ENCODE measurements at regions not wholly inside any gene's neighbourhood (a gene's known extent, or its start where the extent isn't known, plus 50 kb on each side); places are given as distances from the start of the nearest gene placed in this dataset.

DNA sequence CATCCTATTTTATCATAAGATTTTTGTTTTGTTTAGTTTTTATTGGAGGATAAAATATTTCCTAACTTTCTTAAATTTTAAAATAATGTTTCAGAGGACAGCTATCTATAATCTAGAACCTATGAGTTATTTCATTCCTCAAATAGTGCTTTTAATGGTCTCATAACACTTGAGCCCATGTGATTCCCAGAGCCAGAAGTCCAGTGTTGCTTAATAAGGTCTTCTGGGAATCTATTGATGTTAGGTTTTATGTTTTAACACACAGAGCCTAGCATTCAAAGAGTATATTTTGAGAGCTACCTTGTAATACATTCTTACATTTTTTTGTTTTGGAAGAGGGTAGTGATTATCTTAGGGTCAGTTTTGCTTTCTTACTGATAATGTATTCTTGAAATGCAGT is 200.2 kb downstream of the CENPW start:
- TF ChIP-seq, protein P1, sequence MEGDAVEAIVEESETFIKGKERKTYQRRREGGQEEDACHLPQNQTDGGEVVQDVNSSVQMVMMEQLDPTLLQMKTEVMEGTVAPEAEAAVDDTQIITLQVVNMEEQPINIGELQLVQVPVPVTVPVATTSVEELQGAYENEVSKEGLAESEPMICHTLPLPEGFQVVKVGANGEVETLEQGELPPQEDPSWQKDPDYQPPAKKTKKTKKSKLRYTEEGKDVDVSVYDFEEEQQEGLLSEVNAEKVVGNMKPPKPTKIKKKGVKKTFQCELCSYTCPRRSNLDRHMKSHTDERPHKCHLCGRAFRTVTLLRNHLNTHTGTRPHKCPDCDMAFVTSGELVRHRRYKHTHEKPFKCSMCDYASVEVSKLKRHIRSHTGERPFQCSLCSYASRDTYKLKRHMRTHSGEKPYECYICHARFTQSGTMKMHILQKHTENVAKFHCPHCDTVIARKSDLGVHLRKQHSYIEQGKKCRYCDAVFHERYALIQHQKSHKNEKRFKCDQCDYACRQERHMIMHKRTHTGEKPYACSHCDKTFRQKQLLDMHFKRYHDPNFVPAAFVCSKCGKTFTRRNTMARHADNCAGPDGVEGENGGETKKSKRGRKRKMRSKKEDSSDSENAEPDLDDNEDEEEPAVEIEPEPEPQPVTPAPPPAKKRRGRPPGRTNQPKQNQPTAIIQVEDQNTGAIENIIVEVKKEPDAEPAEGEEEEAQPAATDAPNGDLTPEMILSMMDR (conservative IDR thresholded peaks at IDR 0.05): no peak
- TF ChIP-seq EZH2 (IDR thresholded peaks at IDR 0.05; ENCODE audit: low read depth): no peak

Measured in PC-9 (cell line).